B cell (primary cell): ENCODE measurements at regions not wholly inside any gene's neighbourhood (a gene's known extent, or its start where the extent isn't known, plus 50 kb on each side); places are given as distances from the start of the nearest gene placed in this dataset.

ENCODE experiments used
- ATAC-seq: fragments of 200-7000 bp; cut with Tn5 transposase; one replicate; pipeline ENCODE4 v1.10.0; 2021; ENCODE audit warnings: low read depth, mild to moderate bottlenecking, moderate number of reproducible peaks, moderate library complexity
- CTCF ChIA-PET: fragments of 350-600 bp; sonication (Branson Sonifier 250); formaldehyde crosslinking; loops from one replicate; lab custom pipeline; 2021; ENCODE audit warnings: antibody characterized with exemption, inconsistent platforms; lab: Charles Lee
- POLR2A ChIA-PET: fragments of 350-600 bp; sonication (Branson Sonifier 250); formaldehyde crosslinking; loops from one replicate; lab custom pipeline; 2021; ENCODE audit warnings: antibody characterized with exemption; lab: Charles Lee
- DNase-seq: peaks from one replicate; pipeline ENCODE4 v3.0.0; 2013
- H2AFZ ChIP-seq: 2 replicates; pipeline ENCODE4 v1.6.1; 2012; ENCODE audit warnings: mild to moderate bottlenecking, low read depth, low read length; ENCODE audit not compliant: insufficient read depth, poor library complexity, severe bottlenecking
- H3K27ac ChIP-seq, 2 donors: 1 replicate in 1 of 2; 2 replicates in 1 of 2; pipeline ENCODE4 v1.5.1; 2012 to 2013; ENCODE audit warnings: low read length in 2 of 2, mild to moderate bottlenecking in 2 of 2, moderate library complexity in 1 of 2
- H3K27me3 ChIP-seq, 4 experiments: fragments of 200-600 bp in 1 of 4; sonication (generic) in 1 of 4; replicated peaks in 1 of 4; 1 replicate in 2 of 4; 2 replicates in 2 of 4; pipeline versions ENCODE4 v1.6.1 to v1.7.0; 2013 to 2016; ENCODE audit warnings: low read length in 3 of 4, mild to moderate bottlenecking in 2 of 4, mixed read lengths in 1 of 4, moderate library complexity in 1 of 4; ENCODE audit not compliant: insufficient read depth in 4 of 4, control insufficient read depth in 3 of 4; ENCODE audit errors: control extremely low read depth in 1 of 4
- H3K36me3 ChIP-seq, 2 experiments: replicated peaks in 1 of 2; 1 replicate in 1 of 2; 2 replicates in 1 of 2; pipeline versions ENCODE4 v1.6.1 to v1.7.1; 2013; ENCODE audit warnings: low read length in 1 of 2; ENCODE audit not compliant: insufficient read depth in 2 of 2, control insufficient read depth in 1 of 2; ENCODE audit errors: control extremely low read depth in 1 of 2, extremely low read depth in 1 of 2
- H3K4me1 ChIP-seq, 2 donors: fragments of 200-600 bp in 1 of 2; sonication (generic) in 1 of 2; 1 replicate in 1 of 2; 2 replicates in 1 of 2; pipeline versions ENCODE4 v1.5.1 to v1.6.1; 2013 to 2017; ENCODE audit warnings: low read length in 2 of 2; ENCODE audit not compliant: control insufficient read depth in 2 of 2, insufficient read depth in 2 of 2
- H3K4me2 ChIP-seq: replicated peaks from 2 replicates; pipeline ENCODE3; 2012; ENCODE audit warnings: mild to moderate bottlenecking, low read depth, low read length; ENCODE audit not compliant: poor library complexity, severe bottlenecking
- H3K4me3 ChIP-seq, 5 experiments: fragments of 200-600 bp in 1 of 5; sonication (generic) in 1 of 5; 1 replicate in 3 of 5; 2 replicates in 2 of 5; pipeline versions ENCODE4 v1.5.1 to v1.7.0; 2011 to 2016; ENCODE audit warnings: low read length in 4 of 5, mild to moderate bottlenecking in 4 of 5, low read depth in 2 of 5, control low read depth in 1 of 5, moderate library complexity in 1 of 5; ENCODE audit not compliant: insufficient read depth in 1 of 5; ENCODE audit errors: control extremely low read depth in 1 of 5, extremely low read depth in 1 of 5
- H3K79me2 ChIP-seq: fragments of 200-600 bp; sonication (generic); one replicate; pipeline ENCODE4 v1.6.0; 2016; ENCODE audit warnings: low read length; ENCODE audit not compliant: control insufficient read depth, insufficient read depth
- H3K9ac ChIP-seq: fragments of 200-600 bp; sonication (generic); 2 replicates; pipeline ENCODE4 v1.6.1; 2017; ENCODE audit warnings: mild to moderate bottlenecking, low read length, moderate library complexity
- H3K9me3 ChIP-seq, 3 donors: one replicate each; pipeline versions ENCODE4 v1.6.1 to v1.7.1; 2013; ENCODE audit warnings: low read length in 2 of 3; ENCODE audit not compliant: control insufficient read depth in 2 of 3, insufficient read depth in 1 of 3; ENCODE audit errors: control extremely low read depth in 1 of 3
- H4K20me1 ChIP-seq: 2 replicates; pipeline ENCODE4 v1.6.0; 2012; ENCODE audit warnings: mild to moderate bottlenecking, low read length; ENCODE audit not compliant: insufficient read depth, control insufficient read depth, poor library complexity, severe bottlenecking
- H3K27ac Mint-ChIP-seq: one replicate; pipeline ENCODE4 v1.8.0; 2021; ENCODE audit warnings: mixed read lengths
- H3K27me3 Mint-ChIP-seq: one replicate; pipeline ENCODE4 v1.8.0; 2021; ENCODE audit warnings: mixed read lengths
- H3K4me1 Mint-ChIP-seq: one replicate; pipeline ENCODE4 v1.8.0; 2021; ENCODE audit warnings: mixed read lengths
- H3K4me3 Mint-ChIP-seq: one replicate; pipeline ENCODE4 v1.8.0; 2021; ENCODE audit warnings: mixed read lengths
- H3K9me3 Mint-ChIP-seq: one replicate; pipeline ENCODE4 v1.8.0; 2022; ENCODE audit warnings: mixed read lengths; ENCODE audit not compliant: insufficient read depth
- CTCF ChIP-seq: fragments of 200-600 bp; IDR thresholded peaks from one replicate; pipeline ENCODE4 v1.8.0; 2022; ENCODE audit warnings: antibody characterized with exemption, mild to moderate bottlenecking
- EZH2 ChIP-seq: IDR thresholded peaks from 2 replicates; pipeline ENCODE4 v1.6.1; 2012; ENCODE audit warnings: borderline replicate concordance, low read depth, mild to moderate bottlenecking, moderate library complexity, low read length; ENCODE audit not compliant: insufficient read depth, poor library complexity, severe bottlenecking
- WGBS: methylation state at CpG from one replicate; pipeline ENCODE4 v1.1.5; 2013; ENCODE audit warnings: missing lambda C conversion rate; ENCODE audit not compliant: insufficient coverage; 5-methylcytosine and 5-hydroxymethylcytosine counted together
- intact Hi-C: fragments of 100-400 bp; cut with micrococcal nuclease; formaldehyde crosslinking; loops from one replicate; pipeline ENCODE4 v1.10.0; 2022

GRCh38 chr10:25758511-25758910, 175.5 kb upstream of the MYO3A start:
- Histone ChIP-seq H3K4me2 (no peak overlapping the region), H3K27ac (no peak overlapping the region), H3K4me3 (no peak overlapping the region), H3K36me3 (no peaks in the 10 kb centered on the region), H3K9me3 (peaks cover 0 to 5% (median 0%) of the 10 kb centered on the region in 3 donors), H2AFZ (no peak overlapping the region), H3K4me1 (no peaks in the 10 kb centered on the region), H3K9ac (no peak overlapping the region), H3K79me2 (no peaks in the 10 kb centered on the region), H4K20me1 (no peaks in the 10 kb centered on the region), H3K27me3 (no peaks in the 10 kb centered on the region)
- H3K4me1 Mint-ChIP-seq: no peaks in the 10 kb centered on the region
- TF ChIP-seq CTCF (no peak), EZH2 (no peak)
- intact Hi-C loops: no loop called here
- CTCF ChIA-PET: no interaction called here
- no peaks in the 10 kb centered on the region for H3K9me3 Mint-ChIP-seq
- no peak overlapping the region for H3K4me3 Mint-ChIP-seq
- POLR2A ChIA-PET: no interaction called here
- no peaks in the 10 kb centered on the region for H3K27me3 Mint-ChIP-seq
- DNase-seq: no peak
- WGBS: no CpG with 5 or more reads among the region's 1 CpG
- no peak overlapping the region for H3K27ac Mint-ChIP-seq
- ATAC-seq: no peak

- peaks cover 0 to 6% (median 3%) of the 10 kb centered on the region in 4 experiments for H3K27me3 ChIP-seq
- 92% methylated on average over 2 of the region's 4 CpGs for WGBS
- ATAC-seq (no peak), DNase-seq (no peak)
- ChIA-PET POLR2A (no interaction called here), CTCF (no interaction called here)
- no peaks in the 10 kb centered on the region for H3K79me2 ChIP-seq
- H3K4me2 ChIP-seq: no peak overlapping the region
- peaks cover 23% of the 10 kb centered on the region for H3K27me3 Mint-ChIP-seq
- H2AFZ ChIP-seq: no peak overlapping the region
- no peaks in the 10 kb centered on the region for H3K4me1 ChIP-seq
- H3K9ac ChIP-seq: no peak overlapping the region
- H3K4me3 Mint-ChIP-seq: no peak overlapping the region
- no peaks in the 10 kb centered on the region for H3K36me3 ChIP-seq
- H3K9me3 ChIP-seq: peaks cover 0 to 3% (median 0%) of the 10 kb centered on the region in 3 donors
- no peak overlapping the region for H3K4me3 ChIP-seq
- intact Hi-C loops: no loop called here
- H4K20me1 ChIP-seq: no peaks in the 10 kb centered on the region
- H3K9me3 Mint-ChIP-seq: no peaks in the 10 kb centered on the region
- H3K4me1 Mint-ChIP-seq: no peaks in the 10 kb centered on the region
- H3K27ac ChIP-seq: no peak overlapping the region
- H3K27ac Mint-ChIP-seq: no peak overlapping the region
- TF ChIP-seq EZH2 (no peak), CTCF (no peak)
Measured at GRCh38 chr10:25761937-25762336, 172.1 kb upstream of the MYO3A start.
